GM12878 (cell line): ENCODE measurements at regions not wholly inside any gene's neighbourhood (a gene's known extent, or its start where the extent isn't known, plus 50 kb on each side); places are given as distances from the start of the nearest gene placed in this dataset.

Source experiments
- ATAC-seq: fragments of 200-7000 bp; cut with Tn5 transposase; 3 replicates; pipeline ENCODE4 v1.9.1; 2020; ENCODE audit warnings: mild to moderate bottlenecking, moderate library complexity
- BruUV-seq: library from RNA; stranded (reverse); fragments of 400-500 nt; replicated peaks from 2 replicates; lab custom pipeline; 2021; lab: Mats Ljungman, UMichigan
- CTCF ChIA-PET: fragments of 300-600 bp; sonication (Branson Sonifier 250); formaldehyde crosslinking; extraction: SDS; loops from one replicate; lab custom pipeline; 2021; ENCODE audit warnings: inconsistent platforms; lab: Yijun Ruan, JAX
- POLR2A ChIA-PET: fragments of 350-600 bp; formaldehyde crosslinking; extraction: SDS; loops from one replicate; lab custom pipeline; 2021; ENCODE audit warnings: inconsistent platforms; lab: Charles Lee
- RAD21 ChIA-PET: fragments of 300-600 bp; sonication (Branson Sonifier 250); formaldehyde crosslinking; loops from one replicate; lab custom pipeline; 2023; ENCODE audit warnings: antibody characterized with exemption; ENCODE audit not compliant: unreplicated experiment; lab: Charles Lee
- SMC1A ChIA-PET: fragments of 300-600 bp; sonication (Branson Sonifier 250); formaldehyde crosslinking; loops from one replicate; lab custom pipeline; 2023; ENCODE audit not compliant: unreplicated experiment, uncharacterized antibody; lab: Charles Lee
- DNase-seq: peaks from one replicate; pipeline ENCODE4 v3.0.0-alpha.2; 2011; ENCODE audit warnings: low read depth, low spot score
- FAIRE-seq: peaks from 3 replicates; lab custom pipeline; 2011; peaks lifted over from hg19 to GRCh38; lab: Jason Lieb, UNC
- H2AFZ ChIP-seq: 2 replicates; pipeline ENCODE4 v1.6.0; 2011; ENCODE audit warnings: low read depth, low read length, control low read depth; ENCODE audit not compliant: control insufficient read depth
- H3K27ac ChIP-seq: 2 replicates; pipeline ENCODE4 v1.5.1; 2011; ENCODE audit warnings: control low read depth; ENCODE audit not compliant: control insufficient read depth, insufficient read depth
- H3K27me3 ChIP-seq, 2 experiments: replicated peaks in 1 of 2; 2 replicates each; pipeline versions ENCODE4 v1.6.0 to v1.6.1; 2011; ENCODE audit warnings: low read length in 1 of 2; ENCODE audit not compliant: control insufficient read depth in 2 of 2, insufficient read depth in 2 of 2
- H3K36me3 ChIP-seq, 2 experiments: 2 replicates each; pipeline ENCODE4 v1.5.1; 2011; ENCODE audit warnings: low read length in 1 of 2; ENCODE audit not compliant: control insufficient read depth in 2 of 2, insufficient read depth in 2 of 2
- H3K4me1 ChIP-seq: 2 replicates; pipeline ENCODE4 v1.6.1; 2011; ENCODE audit warnings: mild to moderate bottlenecking, low read length, moderate library complexity, mixed read lengths; ENCODE audit not compliant: control insufficient read depth, insufficient read depth
- H3K4me2 ChIP-seq: 2 replicates; pipeline ENCODE4 v1.6.0; 2011; ENCODE audit warnings: control low read depth; ENCODE audit not compliant: control insufficient read depth, insufficient read depth
- H3K4me3 ChIP-seq: fragments of 200-600 bp; sonication (generic); 2 replicates; pipeline ENCODE4 v1.5.1; 2016
- H3K79me2 ChIP-seq: 2 replicates; pipeline ENCODE4 v1.6.0; 2011; ENCODE audit warnings: low read length; ENCODE audit not compliant: control insufficient read depth, insufficient read depth
- H3K9ac ChIP-seq: 2 replicates; pipeline ENCODE4 v1.8.0; 2011; ENCODE audit warnings: low read length, control low read depth, mixed read lengths; ENCODE audit not compliant: control insufficient read depth, insufficient read depth
- H3K9me3 ChIP-seq: replicated peaks from 3 replicates; pipeline ENCODE4 v1.5.1; 2011; ENCODE audit warnings: mild to moderate bottlenecking, low read length; ENCODE audit not compliant: control insufficient read depth, insufficient read depth
- H4K20me1 ChIP-seq: 2 replicates; pipeline ENCODE4 v1.6.0; 2011; ENCODE audit not compliant: control insufficient read depth, insufficient read depth
- ASH2L ChIP-seq: fragments of 300-600, 200-600 bp; sonication (generic); IDR thresholded peaks from 2 replicates; pipeline ENCODE4 v1.6.1; 2017; ENCODE audit warnings: low read depth, mild to moderate bottlenecking, borderline replicate concordance
- BMI1 ChIP-seq: fragments of 450-650 bp; IDR thresholded peaks from 2 replicates; pipeline ENCODE4 v1.6.1; 2016; ENCODE audit warnings: mild to moderate bottlenecking, moderate library complexity, borderline replicate concordance
- BRCA1 ChIP-seq: IDR thresholded peaks from 2 replicates; pipeline ENCODE4 v1.6.1; 2011; ENCODE audit warnings: low read depth, low read length, improper control_type of control experiment
- CHD2 ChIP-seq: IDR thresholded peaks from 2 replicates; pipeline ENCODE4 v1.6.1; 2011; ENCODE audit warnings: low read depth, low read length, improper control_type of control experiment, borderline replicate concordance
- CREB1 ChIP-seq: IDR thresholded peaks from 2 replicates; pipeline ENCODE4 v1.6.1; 2012; ENCODE audit warnings: low read depth, mild to moderate bottlenecking, inconsistent platforms
- GATAD2B ChIP-seq: fragments of 450-650 bp; conservative IDR thresholded peaks from 2 replicates; pipeline ENCODE4 v1.6.1; 2017; ENCODE audit warnings: low read depth, mild to moderate bottlenecking, moderate library complexity
- HCFC1 ChIP-seq: fragments of 150-350 bp; IDR thresholded peaks from 2 replicates; pipeline ENCODE4 v1.6.1; 2014; ENCODE audit warnings: low read length
- HDAC2 ChIP-seq: fragments of 200-600 bp; sonication (generic); IDR thresholded peaks from 2 replicates; pipeline ENCODE4 v1.6.1; 2017
- HDAC6 ChIP-seq: fragments of 200-600 bp; sonication (generic); IDR thresholded peaks from one replicate; pipeline ENCODE4 v1.8.0; 2017; ENCODE audit warnings: antibody characterized with exemption; ENCODE audit not compliant: unreplicated experiment
- KAT2A ChIP-seq: conservative IDR thresholded peaks from 2 replicates; pipeline ENCODE4 v1.6.1; 2011; ENCODE audit warnings: low read depth, low read length; ENCODE audit not compliant: control insufficient read depth
- KLF5 ChIP-seq: fragments of 450-650 bp; IDR thresholded peaks from 2 replicates; pipeline ENCODE4 v1.6.1; 2014; ENCODE audit warnings: mild to moderate bottlenecking; ENCODE audit not compliant: partially characterized antibody
- MEF2B ChIP-seq: fragments of 450-650 bp; IDR thresholded peaks from 2 replicates; pipeline ENCODE4 v1.6.1; 2018; ENCODE audit warnings: mild to moderate bottlenecking, moderate library complexity; ENCODE audit not compliant: partially characterized antibody, poor library complexity, severe bottlenecking
- NFYB ChIP-seq: IDR thresholded peaks from 2 replicates; pipeline ENCODE4 v1.6.1; 2011; ENCODE audit warnings: low read depth, mild to moderate bottlenecking, low read length, improper control_type of control experiment, moderate library complexity; ENCODE audit not compliant: insufficient read depth
- SIX5 ChIP-seq: IDR thresholded peaks from 2 replicates; pipeline ENCODE4 v1.6.1; 2011; ENCODE audit warnings: mild to moderate bottlenecking, low read depth, low read length, moderate library complexity; ENCODE audit not compliant: severe bottlenecking
- SRF ChIP-seq, 2 experiments: IDR thresholded peaks; 2 replicates each; pipeline ENCODE4 v1.6.1; 2011; ENCODE audit warnings: low read depth in 2 of 2, low read length in 2 of 2, mild to moderate bottlenecking in 1 of 2, moderate library complexity in 1 of 2
- TAF1 ChIP-seq: IDR thresholded peaks from 2 replicates; pipeline ENCODE4 v1.6.1; 2011; ENCODE audit warnings: mild to moderate bottlenecking, low read depth, low read length, borderline replicate concordance
- YBX1 ChIP-seq: fragments of 450-650 bp; IDR thresholded peaks from 2 replicates; pipeline ENCODE4 v1.6.1; 2016; ENCODE audit warnings: antibody characterized with exemption
- ZNF24 ChIP-seq: fragments of 450-650 bp; IDR thresholded peaks from 2 replicates; pipeline ENCODE4 v1.6.1; 2017; ENCODE audit warnings: antibody characterized with exemption, mild to moderate bottlenecking
- WGBS: methylation state at CpG from one replicate; pipeline ENCODE4 v1.1.6; 2016; ENCODE audit warnings: low lambda C conversion rate; ENCODE audit not compliant: insufficient replicate concordance, insufficient coverage; ENCODE audit errors: missing lambda C conversion rate; 5-methylcytosine and 5-hydroxymethylcytosine counted together
- in situ Hi-C: fragments of 300-500 bp; cut with MboI; formaldehyde crosslinking; loops from 9 replicates; pipeline ENCODE4 v1.14.3; 2018; ENCODE audit warnings: mixed read lengths
- intact Hi-C: fragments of 100-400 bp; cut with micrococcal nuclease; formaldehyde crosslinking; loops from one replicate; pipeline ENCODE4 v1.14.2; 2022; ENCODE audit not compliant: unreplicated experiment
- TF ChIP-seq, protein P1 (sequence below): fragments of 450-650 bp; IDR thresholded peaks from 2 replicates; pipeline ENCODE4 v1.6.1; 2017; ENCODE audit warnings: mild to moderate bottlenecking

DNA sequence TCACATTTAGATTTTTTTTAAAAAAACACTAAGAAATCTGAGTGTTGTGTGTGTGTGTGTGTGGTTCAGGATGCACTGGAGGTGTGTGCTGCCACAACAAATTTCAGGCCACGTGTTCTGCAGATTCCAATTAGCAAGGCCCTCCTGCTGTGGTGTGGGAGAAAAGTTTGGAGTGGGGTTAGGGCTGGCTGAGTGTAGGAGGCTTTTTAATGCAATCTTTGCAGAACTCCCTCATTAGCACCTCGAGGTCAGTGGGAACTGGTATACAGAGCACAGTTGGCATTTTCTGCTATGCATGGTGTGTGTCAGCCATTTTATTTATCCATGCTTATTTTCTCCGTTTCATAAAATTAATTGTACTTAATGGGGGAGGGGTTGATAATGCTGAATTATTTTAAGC lies 187.6 kb downstream of the SOX4 start:
- ChIA-PET CTCF (no interaction called here), POLR2A (no interaction called here), RAD21 (no interaction called here), SMC1A (no interaction called here)
- ATAC-seq (no peak), FAIRE-seq (no peak), DNase-seq (no peak)
- H3K79me2 ChIP-seq, result no peaks in the 10 kb centered on the region
- 10% methylated on average over 3 of the region's 3 CpGs for WGBS
- H3K4me2 ChIP-seq, result no peak overlapping the region
- H4K20me1 ChIP-seq, result no peaks in the 10 kb centered on the region
- H3K4me3 ChIP-seq, result no peak overlapping the region
- H3K36me3 ChIP-seq, result no peaks in the 10 kb centered on the region
- no peaks in the 10 kb centered on the region for H3K4me1 ChIP-seq
- intact Hi-C loops (no loop called here), in situ Hi-C loops (no loop called here)
- H3K27me3 ChIP-seq, result no peaks in the 10 kb centered on the region
- no peak overlapping the region for H2AFZ ChIP-seq
- BruUV-seq, result no TSS peak
- TF ChIP-seq KLF5, result no peak
- no peak for TF ChIP-seq CHD2
- no peak for TF ChIP-seq HCFC1
- no peak for TF ChIP-seq ASH2L
- no peak for TF ChIP-seq SIX5
- no peak for TF ChIP-seq NFYB
- no peak for TF ChIP-seq SRF (IDR thresholded peaks at IDR 0.05; ENCODE audit: low read depth in 2 of 2, low read length in 2 of 2)
- TF ChIP-seq HDAC2, result no peak
- TF ChIP-seq HDAC6, result no peak
- no peak for TF ChIP-seq BMI1
- TF ChIP-seq, protein P1, sequence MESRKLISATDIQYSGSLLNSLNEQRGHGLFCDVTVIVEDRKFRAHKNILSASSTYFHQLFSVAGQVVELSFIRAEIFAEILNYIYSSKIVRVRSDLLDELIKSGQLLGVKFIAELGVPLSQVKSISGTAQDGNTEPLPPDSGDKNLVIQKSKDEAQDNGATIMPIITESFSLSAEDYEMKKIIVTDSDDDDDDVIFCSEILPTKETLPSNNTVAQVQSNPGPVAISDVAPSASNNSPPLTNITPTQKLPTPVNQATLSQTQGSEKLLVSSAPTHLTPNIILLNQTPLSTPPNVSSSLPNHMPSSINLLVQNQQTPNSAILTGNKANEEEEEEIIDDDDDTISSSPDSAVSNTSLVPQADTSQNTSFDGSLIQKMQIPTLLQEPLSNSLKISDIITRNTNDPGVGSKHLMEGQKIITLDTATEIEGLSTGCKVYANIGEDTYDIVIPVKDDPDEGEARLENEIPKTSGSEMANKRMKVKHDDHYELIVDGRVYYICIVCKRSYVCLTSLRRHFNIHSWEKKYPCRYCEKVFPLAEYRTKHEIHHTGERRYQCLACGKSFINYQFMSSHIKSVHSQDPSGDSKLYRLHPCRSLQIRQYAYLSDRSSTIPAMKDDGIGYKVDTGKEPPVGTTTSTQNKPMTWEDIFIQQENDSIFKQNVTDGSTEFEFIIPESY, result no peak
- no peak for TF ChIP-seq KAT2A
- no peak for TF ChIP-seq MEF2B
- no peak for TF ChIP-seq YBX1
- no peak for TF ChIP-seq ZNF24
- no peak for TF ChIP-seq TAF1
- no peak for TF ChIP-seq GATAD2B
- TF ChIP-seq BRCA1, result no peak
- TF ChIP-seq CREB1, result no peak
- H3K9me3 ChIP-seq, result no peaks in the 10 kb centered on the region
- H3K9ac ChIP-seq, result no peak overlapping the region
- no peak overlapping the region for H3K27ac ChIP-seq
